ENCODE measurements at regions not wholly inside any gene's neighbourhood (a gene's known extent, or its start where the extent isn't known, plus 50 kb on each side); places are given as distances from the start of the nearest gene placed in this dataset.

DNA sequence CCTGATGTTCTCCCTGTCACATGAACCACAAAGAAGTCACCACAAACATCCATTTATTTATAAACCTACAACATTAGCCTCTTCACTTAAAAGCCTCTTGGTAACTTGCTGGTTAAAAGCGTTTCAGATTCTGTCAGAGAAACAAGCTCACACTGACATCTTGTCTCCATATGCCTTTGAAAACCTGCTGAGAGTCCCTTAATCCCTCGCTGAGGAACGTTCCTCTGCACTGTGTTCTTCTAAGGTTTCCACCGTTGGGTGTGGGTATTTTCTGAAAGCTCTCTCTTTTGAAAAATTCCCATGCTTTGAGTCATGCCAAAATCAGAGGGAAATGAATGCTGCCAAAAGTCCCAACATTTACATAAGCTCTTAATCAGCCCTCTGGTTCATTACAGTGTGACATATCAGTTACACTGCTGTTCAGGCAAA is 149.8 kb downstream of the CCDC34 start:
- DNase-seq = no peak

DNA sequence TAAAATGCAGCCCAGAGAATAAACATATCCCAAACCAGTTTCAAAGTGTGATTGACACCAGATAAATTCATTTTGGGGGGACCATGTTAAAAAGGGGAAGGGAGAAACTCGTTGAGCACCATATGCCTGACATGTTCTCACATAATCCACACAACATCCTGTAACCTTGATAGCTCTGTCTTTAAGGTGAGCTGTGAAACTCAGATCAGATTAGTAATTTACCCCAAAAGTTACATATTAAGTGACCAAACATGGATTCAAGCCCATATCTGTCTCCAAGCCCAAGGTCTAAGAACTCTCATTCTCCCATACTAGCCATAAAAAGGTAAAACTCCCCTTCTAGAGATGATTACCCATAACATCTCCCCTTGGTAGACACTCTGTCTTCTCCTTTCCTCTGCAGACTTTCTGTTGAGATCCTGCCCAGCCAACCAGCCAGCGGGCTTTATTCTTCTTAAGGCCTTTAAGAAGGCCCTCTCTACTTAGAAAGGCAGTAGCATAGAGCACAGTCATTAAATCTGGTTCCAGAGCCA is 150.7 kb downstream of the CCDC34 start:
- DNase-seq = no peak

DNA sequence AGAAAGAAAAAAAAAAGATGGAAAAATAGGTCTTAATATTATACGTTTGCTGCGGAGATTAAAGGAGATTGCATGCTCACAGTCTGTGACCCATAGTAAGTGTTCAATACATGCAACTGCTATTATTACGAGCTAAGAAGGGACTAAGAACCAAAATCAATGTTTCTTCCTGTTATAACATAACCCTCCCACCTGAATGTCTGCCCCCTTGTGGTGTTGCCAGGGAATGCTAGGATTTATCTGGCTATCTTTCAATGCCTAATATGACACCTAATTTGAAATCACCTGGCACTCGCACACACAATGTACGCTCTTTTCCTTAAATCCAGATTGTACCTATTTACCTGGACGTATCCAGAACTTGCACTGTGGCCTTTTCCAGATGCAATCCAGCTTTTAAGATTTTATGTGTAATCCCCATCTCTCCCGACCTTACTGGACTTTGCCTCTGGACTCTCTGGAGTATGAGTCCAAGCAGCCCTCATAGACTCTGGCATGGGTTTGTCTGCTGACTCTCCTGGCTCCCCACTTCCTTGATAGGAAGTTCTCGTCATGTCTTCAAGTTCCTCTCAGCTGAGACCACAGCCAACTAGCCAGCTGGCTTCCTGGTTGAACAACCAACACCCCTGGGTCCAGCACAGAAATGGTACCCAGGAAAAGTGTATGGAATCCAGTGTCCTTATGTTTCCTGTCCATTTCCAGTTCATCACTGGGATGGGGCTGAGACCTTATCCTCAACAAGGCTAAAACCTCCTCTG is 151.5 kb downstream of the CCDC34 start:
- DNase-seq = peak in 1 of 2 donors; percentile 10

DNA sequence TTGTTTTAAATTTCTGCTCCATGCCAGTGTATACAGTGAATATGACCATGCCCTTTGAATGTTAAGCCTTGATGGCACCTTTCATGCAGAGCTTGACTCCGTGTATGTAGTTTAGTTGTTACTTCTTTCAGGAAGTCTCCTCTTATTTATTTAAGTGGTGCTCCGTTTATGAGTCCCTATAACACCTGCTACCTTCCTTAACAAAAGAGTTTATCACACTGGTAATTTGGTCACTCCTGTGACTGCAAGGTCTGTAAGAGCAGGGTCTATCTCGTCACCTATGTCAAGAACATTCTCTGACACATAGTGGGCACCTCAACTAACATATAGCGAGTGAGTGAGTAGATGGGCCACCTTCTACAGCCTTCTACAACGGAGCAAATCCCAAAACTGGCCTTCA is 152.5 kb downstream of the CCDC34 start:
- no peak for DNase-seq

DNA sequence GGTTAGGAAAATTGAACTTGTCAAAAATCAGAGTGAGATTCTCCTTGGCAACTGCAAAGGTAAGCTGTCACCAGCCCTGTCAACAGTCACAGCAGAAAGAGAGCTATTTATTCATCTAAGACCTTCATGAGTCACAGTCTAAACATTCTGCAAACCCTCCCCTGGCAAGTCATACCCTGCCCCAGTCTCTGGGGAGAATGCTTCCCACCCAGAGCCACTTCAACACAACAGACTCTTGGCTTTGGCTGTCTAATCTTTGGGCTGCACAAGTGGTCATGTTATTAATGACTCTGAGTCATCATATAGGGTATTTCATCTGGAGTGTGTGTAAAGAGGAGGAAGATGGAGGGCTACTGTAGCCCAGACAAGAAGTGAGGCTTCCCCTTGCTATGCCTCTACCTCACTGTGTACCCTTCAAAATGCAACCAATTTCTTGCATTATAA is 153.4 kb downstream of the CCDC34 start:
- no peak for DNase-seq

DNA sequence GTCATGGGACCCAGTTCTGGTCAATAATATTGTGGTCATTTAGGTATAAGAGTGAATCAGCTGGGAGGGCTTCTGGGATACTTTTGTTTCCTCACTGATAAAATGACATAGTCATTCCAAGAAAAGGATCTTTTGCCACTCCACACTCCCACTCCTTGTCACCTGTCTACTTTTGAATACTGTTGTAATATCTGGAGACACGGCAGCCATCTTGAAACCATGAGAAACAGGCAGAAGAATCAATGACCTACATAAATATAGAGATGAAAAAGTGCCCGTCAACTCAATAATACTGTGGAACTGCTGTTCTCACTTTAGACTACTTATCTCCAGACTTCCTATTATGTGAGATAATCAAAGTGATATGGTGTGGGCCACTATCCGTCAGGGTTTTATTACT is 154.2 kb downstream of the CCDC34 start:
- no peak for DNase-seq

DNA sequence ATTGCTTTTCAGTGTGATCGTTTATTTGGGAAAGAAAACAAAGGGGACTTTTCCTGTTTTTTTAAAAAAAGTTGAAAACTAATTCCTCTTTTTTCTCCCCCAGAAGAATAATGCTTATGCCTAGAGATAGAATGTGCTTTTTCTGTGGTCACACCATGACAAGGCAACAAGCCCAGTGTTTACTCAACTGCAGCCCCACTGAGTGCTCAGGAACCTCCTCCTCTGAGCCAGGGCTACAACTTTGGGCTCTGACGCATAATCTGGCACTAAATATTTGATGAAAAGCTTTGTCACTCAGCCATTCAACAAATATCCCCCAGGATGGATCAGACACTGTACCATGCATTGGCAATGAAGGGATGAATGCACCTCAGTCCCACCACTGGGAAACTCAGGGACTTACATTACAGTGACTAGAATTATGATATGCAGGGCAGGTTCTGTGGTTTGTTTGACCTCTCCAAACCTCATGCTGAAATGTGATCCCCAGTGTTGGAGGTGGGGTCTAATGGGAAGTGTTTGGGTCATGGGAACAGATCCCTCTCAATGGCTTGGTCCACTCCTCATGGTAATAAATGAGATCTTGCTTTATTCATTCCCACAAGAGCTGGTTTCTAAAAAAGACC is 155.9 kb downstream of the CCDC34 start:
- no peak for DNase-seq

DNA sequence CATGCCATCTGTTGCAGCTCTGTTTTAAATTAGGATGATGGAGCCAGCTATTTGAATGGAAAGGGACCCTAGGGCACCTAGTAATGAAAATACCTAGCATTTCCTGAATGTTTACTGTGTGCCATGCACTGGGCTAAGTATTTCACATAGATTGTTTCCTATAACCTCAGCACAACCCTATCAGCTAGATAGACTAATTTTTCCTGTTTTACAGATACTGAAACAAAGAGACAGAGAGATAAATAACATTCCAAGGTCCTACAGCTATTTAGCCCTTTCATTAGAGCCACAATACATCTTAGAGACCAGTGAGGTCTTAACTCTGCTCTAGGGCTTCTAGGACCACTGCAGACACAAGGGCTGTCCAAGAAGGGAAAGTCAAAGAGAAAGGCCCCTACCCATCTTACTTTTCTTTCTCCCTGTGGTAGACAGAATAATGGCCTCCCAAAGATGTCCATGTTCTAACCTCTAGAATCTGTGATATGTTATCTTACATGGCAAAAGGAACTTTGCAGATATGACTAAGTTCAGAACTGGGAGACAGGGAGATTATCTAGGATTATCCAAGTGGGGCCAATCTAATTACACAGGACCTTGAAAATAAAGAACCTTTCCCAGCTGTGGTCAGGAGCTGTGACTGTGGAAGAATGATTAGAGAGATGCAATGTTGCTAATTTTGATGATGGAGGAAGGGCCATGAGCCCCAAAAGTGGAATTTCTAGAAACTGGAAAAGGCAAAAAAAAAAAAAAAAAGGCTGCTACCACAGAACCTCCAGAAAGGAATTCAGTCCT is 157.0 kb downstream of the CCDC34 start:
- no peak for DNase-seq

DNA sequence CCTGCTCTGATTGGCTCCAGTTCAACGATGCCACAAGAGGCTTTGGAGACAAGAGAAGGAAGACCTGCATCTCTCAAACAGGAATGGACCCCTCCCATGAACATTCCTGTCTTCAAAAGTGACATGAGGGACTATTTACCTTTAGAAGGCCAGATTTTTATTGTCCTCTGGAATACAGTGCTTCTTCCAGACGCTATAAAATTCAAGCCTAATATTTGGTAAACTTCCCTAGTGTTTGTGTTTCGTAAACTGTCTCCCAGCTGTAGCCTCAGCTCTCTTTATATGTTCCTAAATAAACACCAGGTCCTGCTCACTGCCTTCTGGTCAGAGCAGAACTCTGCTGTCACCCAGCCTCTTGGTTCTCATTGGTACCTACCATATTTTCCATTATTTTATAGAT is 157.8 kb downstream of the CCDC34 start:
- no peak for DNase-seq

DNA sequence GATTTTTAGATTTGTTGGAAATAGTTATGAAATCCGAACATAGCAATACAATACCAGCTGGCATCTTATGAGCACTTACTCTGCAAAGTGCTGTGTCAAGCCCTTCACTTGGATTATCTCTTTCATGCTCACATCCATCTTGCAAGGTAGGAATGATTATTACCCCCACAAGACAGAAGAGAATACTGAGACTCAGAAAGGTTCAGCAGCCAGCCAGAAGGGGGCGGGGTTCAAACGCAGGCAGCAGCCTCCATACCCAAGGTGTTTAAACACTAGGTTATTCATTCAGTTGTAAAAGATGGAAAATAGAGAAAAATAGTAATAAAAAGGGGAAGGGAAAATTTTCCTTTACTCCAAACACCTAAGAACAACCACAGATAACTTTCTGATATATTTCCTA is 158.5 kb downstream of the CCDC34 start:
- no peak for DNase-seq

DNA sequence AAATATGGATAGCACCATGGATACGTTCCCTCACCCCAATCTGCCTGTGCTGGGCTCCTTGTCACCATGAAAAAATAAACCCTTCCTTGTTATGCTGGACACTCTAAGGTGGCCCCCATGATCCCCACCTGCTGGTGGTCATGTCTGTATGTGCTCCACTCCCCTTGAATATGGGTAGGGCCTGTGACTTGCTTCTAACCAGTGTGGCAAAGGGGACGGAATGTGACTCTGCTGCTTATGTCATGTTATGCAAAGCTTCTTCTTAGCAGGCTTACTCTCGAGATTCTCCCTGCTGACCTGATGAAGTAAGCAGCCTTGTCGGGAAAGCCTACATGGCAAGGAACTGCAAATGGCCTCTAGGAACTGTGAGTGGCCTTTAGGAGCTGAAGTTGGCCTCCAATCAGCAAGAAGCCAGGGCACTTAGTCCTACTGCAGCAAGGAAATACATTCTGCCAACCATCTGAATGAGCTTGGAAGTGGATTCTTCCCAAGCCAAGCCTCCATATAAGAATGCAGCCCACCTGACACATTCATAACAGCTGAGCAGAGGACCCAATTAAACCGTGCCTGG is 159.9 kb downstream of the CCDC34 start:
- DNase-seq = no peak

DNA sequence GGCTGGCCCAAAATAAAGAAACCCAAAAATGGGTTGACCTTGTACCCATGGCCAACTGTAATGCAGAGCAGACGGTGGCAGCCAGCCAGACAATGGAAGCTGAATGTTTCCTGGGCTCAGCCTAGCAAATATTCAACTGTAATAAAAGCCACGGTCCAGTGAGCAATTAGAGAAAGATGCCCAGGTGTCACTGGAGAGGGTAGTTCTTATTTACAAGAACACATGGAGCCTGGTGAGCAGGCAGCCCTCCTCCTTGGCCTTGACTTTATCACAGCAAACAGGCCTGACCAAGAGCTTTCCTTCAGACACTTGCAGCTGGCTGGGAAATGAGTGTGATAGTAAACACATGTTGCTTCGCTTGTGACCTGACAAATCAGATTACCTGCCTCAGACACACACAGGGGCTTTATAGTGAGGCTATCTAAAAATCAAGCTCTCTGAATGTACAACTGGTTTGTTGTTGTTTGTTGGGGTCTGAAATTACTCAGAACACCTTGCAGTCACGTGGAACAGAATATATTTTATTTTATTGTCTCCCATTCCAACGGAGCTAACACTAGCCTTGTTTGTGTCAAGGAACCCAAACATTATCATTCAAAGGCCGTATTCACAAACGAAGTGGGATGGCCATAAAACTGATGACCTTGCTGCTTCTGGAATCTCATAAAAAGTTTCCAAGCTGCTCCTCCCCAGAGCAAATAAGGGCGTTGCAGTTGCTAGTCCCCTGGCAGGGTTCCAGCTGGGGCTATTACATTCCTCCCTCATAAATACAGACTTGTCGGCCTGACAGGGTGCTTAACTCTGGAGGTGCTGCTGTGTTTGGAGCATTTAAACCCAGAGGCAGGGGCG is 161.1 kb downstream of the BBOX1 start:
- no peak for DNase-seq

DNA sequence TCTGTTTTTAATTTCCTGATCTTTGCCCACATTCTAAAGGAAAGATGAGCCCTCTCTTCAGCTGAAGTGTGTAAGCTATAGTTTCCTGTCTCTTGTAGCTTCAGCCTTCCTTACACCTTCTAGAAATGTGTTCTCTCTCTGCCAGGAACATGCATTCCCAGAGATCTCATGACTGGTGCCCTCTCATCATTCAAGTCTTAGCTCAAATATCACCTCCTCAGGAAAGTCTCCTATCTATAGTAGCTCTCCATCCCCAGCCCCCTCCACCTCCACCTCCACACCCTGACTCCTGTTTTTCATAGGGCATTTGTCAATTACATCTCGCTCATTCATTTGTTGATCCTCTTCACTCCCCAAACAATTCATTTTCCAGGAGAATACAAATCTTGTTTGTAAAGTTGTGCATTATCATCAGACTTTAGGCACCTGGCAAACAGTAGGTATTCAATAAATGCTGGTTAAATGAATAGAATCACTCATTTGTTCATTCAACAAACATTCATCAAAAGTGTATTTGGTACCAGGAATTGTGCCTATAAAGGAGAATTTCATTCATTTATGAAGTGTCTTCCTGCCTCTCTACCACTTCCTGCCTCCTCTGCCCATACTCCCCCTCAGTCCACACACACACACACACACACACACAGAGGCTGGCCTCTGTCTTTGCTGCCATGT is 160.3 kb downstream of the BBOX1 start:
- DNase-seq = no peak

DNA sequence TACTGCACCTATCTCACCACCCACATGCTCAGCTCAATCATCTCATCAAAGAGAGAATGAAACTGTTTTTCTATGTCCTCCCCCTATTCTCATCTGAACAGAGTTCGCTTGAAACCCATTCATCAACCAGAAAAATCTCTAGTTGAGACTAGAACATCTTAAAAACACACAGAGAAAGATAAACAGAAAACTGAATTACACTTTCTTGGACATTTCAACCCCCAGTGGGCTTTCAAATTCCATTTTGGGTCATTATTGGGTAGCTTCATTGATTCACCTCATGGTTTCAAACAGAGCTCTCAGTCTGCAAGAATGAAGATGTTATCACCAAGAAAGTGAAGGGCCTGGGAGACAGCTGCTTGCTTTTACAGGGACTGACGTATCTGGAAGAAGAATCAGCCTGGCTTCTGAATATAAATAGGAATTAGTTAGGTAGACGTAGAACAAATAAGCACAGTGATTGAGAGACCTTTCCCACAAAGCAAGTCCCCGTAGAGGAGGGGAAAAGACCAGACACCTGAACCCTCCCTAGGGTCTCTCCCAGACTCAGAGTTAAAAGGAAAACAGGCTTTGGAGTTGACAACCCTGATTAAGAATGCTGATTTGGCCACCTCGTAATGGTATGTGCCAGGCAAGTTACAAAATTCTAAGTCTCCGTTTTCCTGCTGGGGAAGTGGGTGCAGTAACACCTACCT is 155.7 kb downstream of the BBOX1 start:
- DNase-seq = no peak

DNA sequence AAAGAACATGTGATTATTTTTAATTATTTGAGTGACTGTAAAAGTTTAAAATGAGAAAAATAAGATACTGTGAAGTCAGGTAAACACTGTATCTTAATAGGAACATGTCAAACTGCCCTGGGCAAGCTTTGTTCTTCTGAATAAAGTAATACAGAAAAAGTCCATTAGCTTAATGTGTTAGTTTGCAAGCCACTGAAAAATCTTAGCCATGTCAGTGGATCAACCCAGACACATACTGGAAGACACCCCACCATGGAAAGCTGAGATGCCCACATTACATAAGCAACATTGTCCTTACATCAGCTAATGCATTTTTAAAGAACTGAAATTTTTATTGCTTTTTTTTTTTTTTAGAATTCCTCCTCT is 155.2 kb downstream of the BBOX1 start:
- no peak for DNase-seq

DNA sequence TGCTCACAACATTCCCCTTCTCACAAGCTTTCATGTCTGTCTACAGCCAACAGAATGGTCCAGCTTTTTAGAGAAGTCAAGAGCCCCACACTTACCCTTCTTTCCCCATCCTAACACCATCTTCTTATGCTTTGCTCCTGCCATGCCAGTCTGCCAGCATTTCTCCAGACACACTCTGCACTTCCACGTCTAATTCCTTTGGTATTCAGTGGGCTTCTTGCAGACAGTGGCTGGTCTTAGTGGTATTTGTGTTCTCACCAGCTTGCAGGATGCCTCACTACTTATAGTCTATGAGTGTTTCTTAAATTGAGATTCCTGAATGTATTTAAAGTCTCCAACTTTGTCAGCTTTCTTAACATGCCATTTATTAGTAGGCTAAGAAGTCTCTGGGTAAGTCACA is 154.4 kb downstream of the BBOX1 start:
- no peak for DNase-seq

DNA sequence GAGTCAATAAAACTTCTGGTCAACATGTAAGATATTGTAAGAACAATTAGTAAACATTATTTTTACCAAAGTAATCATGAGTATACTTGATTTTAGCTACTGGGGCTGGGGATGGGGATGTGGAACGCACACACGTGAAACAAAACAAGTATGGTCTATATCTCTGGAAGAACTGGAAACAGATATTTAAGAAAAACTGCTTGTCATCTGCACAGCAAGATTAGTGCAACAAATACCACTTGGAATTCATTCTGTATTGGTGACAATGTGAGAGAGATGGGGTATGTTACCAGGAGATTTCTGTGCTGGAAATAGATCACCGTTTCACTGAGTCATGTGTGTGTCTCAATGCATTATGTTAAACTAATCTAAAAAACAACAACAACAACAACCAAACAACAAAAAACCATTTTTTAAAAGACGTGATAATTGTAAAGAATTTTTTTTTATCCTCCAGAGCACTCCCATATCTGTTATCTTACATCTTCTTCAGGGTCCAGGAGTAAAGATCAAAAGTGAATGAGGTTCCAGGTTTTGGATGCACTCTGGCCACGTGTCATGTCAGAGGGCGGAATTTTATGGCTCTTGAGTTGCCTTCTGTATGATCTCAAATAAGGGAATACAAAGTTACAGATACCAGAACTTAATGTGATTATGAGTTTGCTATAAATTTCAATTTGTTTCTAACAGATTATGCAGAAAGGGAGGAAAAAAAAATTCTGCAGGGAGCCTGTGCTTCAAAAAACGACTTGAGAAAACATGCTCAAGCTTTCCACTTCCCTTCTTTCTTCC is 153.0 kb downstream of the BBOX1 start:
- no peak for DNase-seq

DNA sequence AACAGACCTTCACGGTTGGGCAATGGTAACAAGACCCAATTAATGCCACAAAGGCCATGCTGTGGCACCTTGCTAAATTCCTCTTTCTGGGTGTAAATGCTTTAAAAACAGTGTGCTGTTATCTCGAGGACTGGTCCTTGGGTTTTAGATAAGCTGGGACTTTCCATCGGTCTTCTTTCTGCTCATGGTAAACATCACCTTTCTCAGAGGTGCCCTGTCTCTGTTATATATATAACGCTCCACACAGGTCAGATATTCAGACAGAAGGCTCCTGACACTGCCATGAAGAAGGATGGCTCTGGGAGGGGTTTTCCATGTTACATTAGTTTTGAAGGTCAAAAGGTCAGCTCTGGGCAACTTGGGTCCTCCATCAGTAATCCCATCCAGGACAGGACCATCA is 151.6 kb downstream of the BBOX1 start:
- no peak for DNase-seq

DNA sequence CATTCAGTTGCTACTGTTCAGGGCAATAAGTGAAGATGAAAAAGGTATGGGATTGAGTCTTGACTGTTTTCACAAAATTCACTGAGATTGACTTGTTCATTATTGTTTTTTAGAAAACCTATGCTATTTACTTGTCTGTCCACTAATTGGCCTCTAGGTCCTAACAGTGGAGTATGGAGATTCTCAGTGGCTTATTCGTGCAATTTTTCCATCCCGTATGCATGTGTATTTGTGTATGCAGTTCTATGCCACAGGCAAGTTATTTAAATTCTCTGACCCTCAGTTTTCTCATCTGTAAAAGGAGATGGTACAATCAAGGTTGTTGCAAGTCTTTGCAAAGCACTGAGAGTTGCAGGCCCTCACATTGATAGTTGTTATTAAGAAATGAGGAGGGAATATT is 151.0 kb downstream of the BBOX1 start:
- DNase-seq = no peak

DNA sequence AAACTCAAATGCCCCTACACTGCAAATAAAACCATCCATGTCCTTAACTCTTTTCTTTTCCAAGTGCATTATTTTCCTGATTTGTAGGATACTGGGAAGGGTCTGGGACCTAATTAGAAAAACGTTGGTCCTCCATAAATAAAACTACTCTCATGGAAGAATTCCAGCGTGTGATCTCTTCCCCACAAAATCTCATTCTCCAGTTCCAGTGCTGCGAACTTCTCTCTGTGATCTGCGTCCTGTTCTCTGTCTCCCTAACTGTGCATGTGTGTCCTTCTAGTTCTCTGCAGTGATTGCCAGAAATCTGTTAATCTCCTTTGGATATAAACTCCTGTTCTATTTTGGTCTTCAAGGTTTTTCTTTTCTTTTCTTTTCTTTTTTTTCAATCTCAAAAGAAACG is 148.1 kb downstream of the BBOX1 start:
- DNase-seq = no peak
